Stimulated activated CD8-positive, alpha-beta memory T cell treated with anti-CD3 and anti-CD28 coated beads, Interleukin-4, amount 100 ng/mL, for 1 hour (primary cell): ENCODE measurements at regions not wholly inside any gene's neighbourhood (a gene's known extent, or its start where the extent isn't known, plus 50 kb on each side); places are given as distances from the start of the nearest gene placed in this dataset.

Experiments
- DNase-seq, 2 donors: peaks; one replicate each; pipeline ENCODE4 v3.0.0-alpha.2; 2020; ENCODE audit warnings: low read depth in 2 of 2, low spot score in 1 of 2

DNA sequence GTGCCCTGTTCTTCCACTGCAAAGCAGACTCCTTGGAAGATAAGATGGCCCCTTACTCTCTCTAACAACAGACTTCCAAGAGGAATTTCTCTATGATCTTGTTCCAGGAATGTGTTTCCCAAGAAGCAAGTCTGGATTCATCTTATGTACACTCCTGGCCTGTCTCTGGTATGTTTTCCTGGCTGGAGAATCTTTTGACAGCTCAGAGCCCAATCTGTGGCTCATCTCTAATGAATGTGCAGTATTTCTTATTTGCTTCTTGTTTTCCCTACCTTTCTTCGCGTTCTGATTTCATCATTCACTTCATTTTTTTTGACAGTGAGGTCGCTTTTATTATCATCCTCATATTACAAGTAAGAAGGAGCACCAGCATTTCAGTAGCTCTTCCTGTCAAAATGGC lies 53.0 kb upstream of the PITRM1 start:
- no peak for DNase-seq

DNA sequence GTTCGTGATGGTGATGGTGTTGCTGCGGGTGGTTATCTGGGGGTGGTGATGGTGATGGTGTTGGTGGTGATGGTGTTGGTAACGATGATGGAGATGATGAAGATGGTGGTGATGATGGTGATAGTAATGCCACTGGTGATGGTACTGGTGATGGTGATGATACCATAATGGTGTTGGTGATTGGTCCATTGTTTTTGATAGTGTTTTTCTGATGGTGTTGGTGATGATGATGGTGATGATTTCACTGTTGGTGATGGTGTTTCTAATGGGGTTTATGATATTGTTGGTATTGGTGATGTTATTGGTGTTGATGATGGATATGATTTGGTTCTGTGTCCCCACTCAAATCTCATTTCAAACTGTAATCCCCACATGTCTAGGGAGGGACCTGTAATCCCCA lies 51.7 kb upstream of the PITRM1 start:
- DNase-seq: no peak

DNA sequence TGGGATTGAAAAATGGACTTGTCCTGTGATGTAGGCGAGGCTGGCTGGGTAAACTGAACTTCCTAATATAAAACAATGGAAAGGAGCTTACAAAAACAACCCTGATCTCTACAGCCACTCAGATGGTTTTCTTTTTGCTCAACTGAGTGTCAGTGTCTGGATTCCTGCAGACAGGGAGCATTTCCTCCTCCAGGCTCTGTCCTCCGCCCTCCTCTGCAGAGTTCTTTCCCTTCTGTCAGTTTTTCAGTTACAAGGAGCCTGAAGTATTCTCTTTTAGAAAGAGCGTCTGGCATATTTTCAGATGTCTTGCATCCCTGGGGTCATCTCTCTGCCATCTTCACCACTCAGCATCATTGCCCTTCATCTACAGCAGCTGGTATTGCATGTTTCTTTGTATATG lies 50.0 kb upstream of the PITRM1 start:
- DNase-seq: no peak
